ENCODE measurements at regions not wholly inside any gene's neighbourhood (a gene's known extent, or its start where the extent isn't known, plus 50 kb on each side); places are given as distances from the start of the nearest gene placed in this dataset.

- intact Hi-C loops (cut with micrococcal nuclease; ENCODE audit: unreplicated experiment) = no loop called here
- BruUV-seq (replicated peaks) = no TSS peak
These were observed 66.7 kb upstream of the LRCH1 start for GRCh38 chr13:46486270-46486669.

GRCh38 chr13:46484561-46484960 lies 68.4 kb upstream of the LRCH1 start:
- TF ChIP-seq, protein P1, sequence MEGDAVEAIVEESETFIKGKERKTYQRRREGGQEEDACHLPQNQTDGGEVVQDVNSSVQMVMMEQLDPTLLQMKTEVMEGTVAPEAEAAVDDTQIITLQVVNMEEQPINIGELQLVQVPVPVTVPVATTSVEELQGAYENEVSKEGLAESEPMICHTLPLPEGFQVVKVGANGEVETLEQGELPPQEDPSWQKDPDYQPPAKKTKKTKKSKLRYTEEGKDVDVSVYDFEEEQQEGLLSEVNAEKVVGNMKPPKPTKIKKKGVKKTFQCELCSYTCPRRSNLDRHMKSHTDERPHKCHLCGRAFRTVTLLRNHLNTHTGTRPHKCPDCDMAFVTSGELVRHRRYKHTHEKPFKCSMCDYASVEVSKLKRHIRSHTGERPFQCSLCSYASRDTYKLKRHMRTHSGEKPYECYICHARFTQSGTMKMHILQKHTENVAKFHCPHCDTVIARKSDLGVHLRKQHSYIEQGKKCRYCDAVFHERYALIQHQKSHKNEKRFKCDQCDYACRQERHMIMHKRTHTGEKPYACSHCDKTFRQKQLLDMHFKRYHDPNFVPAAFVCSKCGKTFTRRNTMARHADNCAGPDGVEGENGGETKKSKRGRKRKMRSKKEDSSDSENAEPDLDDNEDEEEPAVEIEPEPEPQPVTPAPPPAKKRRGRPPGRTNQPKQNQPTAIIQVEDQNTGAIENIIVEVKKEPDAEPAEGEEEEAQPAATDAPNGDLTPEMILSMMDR (conservative IDR thresholded peaks at IDR 0.05; ENCODE audit: low read length) = no peak
- TF ChIP-seq EZH2phosphoT487 (IDR thresholded peaks at IDR 0.05; ENCODE audit: borderline replicate concordance, low read depth, low read length) = no peak
- no peak overlapping the region for H2AFZ ChIP-seq (ENCODE audit: low read length)
- no peaks in the 10 kb centered on the region for H3K79me2 ChIP-seq (ENCODE audit: insufficient read depth, low read depth, low read length)
- CTCF ChIA-PET (ENCODE audit: unreplicated experiment) = no interaction called here
- BruUV-seq (replicated peaks) = no TSS peak
- POLR2A ChIA-PET = interaction anchor here (0.9 to 1.9 kb wide), 2 partner anchors 10 to 233 kb away, joined by 3 to 5 read pairs; no protein-coding TSS in a partner anchor
- H3K27ac ChIP-seq (ENCODE audit: low read depth, low read length, poor library complexity, severe bottlenecking) = no peak overlapping the region
- no peaks in the 10 kb centered on the region; the same call in 1 of the 2 replicates for H3K36me3 ChIP-seq (ENCODE audit: insufficient read depth, low read length)
- H4K20me1 ChIP-seq (ENCODE audit: insufficient read depth, low read length) = no peaks in the 10 kb centered on the region
- no peaks in the 10 kb centered on the region for H3K9me2 ChIP-seq (ENCODE audit: insufficient read depth, low read length)
- no peak overlapping the region for H3K4me2 ChIP-seq (ENCODE audit: low read length)
- peaks cover 33% of the 10 kb centered on the region for H3K9me3 ChIP-seq (ENCODE audit: low read length)
- intact Hi-C loops (cut with micrococcal nuclease; ENCODE audit: unreplicated experiment) = no loop called here
- no peaks in the 10 kb centered on the region for H3K4me1 ChIP-seq (ENCODE audit: insufficient read depth, low read length, poor library complexity, severe bottlenecking)
- no peak overlapping the region for H3K4me3 ChIP-seq (ENCODE audit: low read depth, low read length, poor library complexity, severe bottlenecking)
- DNase-seq (ENCODE audit: low spot score) = peak; percentile 20

More at GRCh38 chr13:46486270-46486669, 66.7 kb upstream of the LRCH1 start:
- H2AFZ ChIP-seq (ENCODE audit: low read length) = no peak overlapping the region
- H3K9me2 ChIP-seq (ENCODE audit: insufficient read depth, low read length) = no peaks in the 10 kb centered on the region
- ChIA-PET CTCF (ENCODE audit: unreplicated experiment) (no interaction called here), POLR2A (interaction anchor here (0.6 to 0.7 kb wide), 2 partner anchors 18 to 640 kb away, joined by 3 to 4 read pairs; no protein-coding TSS in a partner anchor)
- no peak overlapping the region for H3K27ac ChIP-seq (ENCODE audit: low read depth, low read length, poor library complexity, severe bottlenecking)
- no peak overlapping the region for H3K4me3 ChIP-seq (ENCODE audit: low read depth, low read length, poor library complexity, severe bottlenecking)
- DNase-seq (ENCODE audit: low spot score) = no peak
- no peak for TF ChIP-seq EZH2phosphoT487 (IDR thresholded peaks at IDR 0.05; ENCODE audit: borderline replicate concordance, low read depth, low read length)
- TF ChIP-seq, protein P1 (conservative IDR thresholded peaks at IDR 0.05; ENCODE audit: low read length) = no peak
- peaks cover 33% of the 10 kb centered on the region for H3K9me3 ChIP-seq (ENCODE audit: low read length)
- H4K20me1 ChIP-seq (ENCODE audit: insufficient read depth, low read length) = no peaks in the 10 kb centered on the region
- no peak overlapping the region for H3K4me2 ChIP-seq (ENCODE audit: low read length)
- no peaks in the 10 kb centered on the region; the same call in 1 of the 2 replicates for H3K36me3 ChIP-seq (ENCODE audit: insufficient read depth, low read length)
- H3K4me1 ChIP-seq (ENCODE audit: insufficient read depth, low read length, poor library complexity, severe bottlenecking) = no peaks in the 10 kb centered on the region
- no peaks in the 10 kb centered on the region for H3K79me2 ChIP-seq (ENCODE audit: insufficient read depth, low read depth, low read length)

DNA sequence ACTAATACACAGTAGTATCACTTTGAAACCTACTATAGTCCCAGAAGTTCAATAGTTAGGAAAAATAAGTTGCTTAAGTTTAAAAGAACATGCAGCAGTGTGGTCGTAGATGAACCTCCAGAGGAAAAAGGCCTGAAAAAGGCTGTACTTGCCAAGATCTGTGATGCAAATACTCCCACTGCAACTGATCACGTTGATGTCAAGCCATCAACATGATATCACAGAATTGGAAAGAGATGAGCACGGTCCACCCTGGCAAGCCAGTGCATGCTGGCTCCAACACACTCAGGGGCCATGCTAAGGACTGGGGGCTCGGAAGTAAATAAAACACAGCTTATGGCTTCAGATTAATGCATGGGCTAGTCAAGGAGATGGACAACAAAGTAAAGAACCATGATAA lies 71.8 kb upstream of the LRCH1 start:
- H3K4me1 ChIP-seq (ENCODE audit: insufficient read depth, low read length, poor library complexity, severe bottlenecking) = no peaks in the 10 kb centered on the region
- no peaks in the 10 kb centered on the region for H3K9me2 ChIP-seq (ENCODE audit: insufficient read depth, low read length)
- no peak overlapping the region for H2AFZ ChIP-seq (ENCODE audit: low read length)
- H3K4me2 ChIP-seq (ENCODE audit: low read length) = no peak overlapping the region
- TF ChIP-seq EZH2phosphoT487 (IDR thresholded peaks at IDR 0.05; ENCODE audit: borderline replicate concordance, low read depth, low read length) = no peak
- TF ChIP-seq, protein P1 (conservative IDR thresholded peaks at IDR 0.05; ENCODE audit: low read length) = no peak
- H4K20me1 ChIP-seq (ENCODE audit: insufficient read depth, low read length) = no peaks in the 10 kb centered on the region
- no peak for DNase-seq (ENCODE audit: low spot score)
- H3K36me3 ChIP-seq (ENCODE audit: insufficient read depth, low read length) = no peaks in the 10 kb centered on the region; the same call in 1 of the 2 replicates
- intact Hi-C loops (cut with micrococcal nuclease; ENCODE audit: unreplicated experiment) = no loop called here
- ChIA-PET POLR2A (interaction anchor here (0.9 kb wide), 1 partner anchor 124 kb away, joined by 3 read pairs; no protein-coding TSS in a partner anchor), CTCF (ENCODE audit: unreplicated experiment) (no interaction called here)
- H3K4me3 ChIP-seq (ENCODE audit: low read depth, low read length, poor library complexity, severe bottlenecking) = no peak overlapping the region
- peaks cover 28% of the 10 kb centered on the region for H3K9me3 ChIP-seq (ENCODE audit: low read length)
- H3K79me2 ChIP-seq (ENCODE audit: insufficient read depth, low read depth, low read length) = no peaks in the 10 kb centered on the region
- BruUV-seq (replicated peaks) = no TSS peak
- no peak overlapping the region for H3K27ac ChIP-seq (ENCODE audit: low read depth, low read length, poor library complexity, severe bottlenecking)

Measured in OCI-LY7 (cell line).